ENCODE measurements at regions not wholly inside any gene's neighbourhood (a gene's known extent, or its start where the extent isn't known, plus 50 kb on each side); places are given as distances from the start of the nearest gene placed in this dataset.

GRCh38 chr7:110181768-110182167 is 909.2 kb upstream of the LRRN3 start:
- Histone ChIP-seq H3K36me3 (ENCODE audit: control insufficient read depth, insufficient read depth, low read length) (no peaks in the 10 kb centered on the region), H3K27me3 (replicated peaks; ENCODE audit: control insufficient read depth, insufficient read depth, low read length) (no peaks in the 10 kb centered on the region), H3K4me3 (replicated peaks; ENCODE audit: low read depth, low read length) (no peak overlapping the region)
- no peak for DNase-seq (ENCODE audit: extremely low read depth, insufficient read length)
- TF ChIP-seq CTCF (IDR thresholded peaks at IDR 0.05; ENCODE audit: insufficient read depth, low read length, poor library complexity, severe bottlenecking) = no peak

- no peaks in the 10 kb centered on the region for H3K27me3 ChIP-seq (replicated peaks; ENCODE audit: control insufficient read depth, insufficient read depth, low read length)
- no peaks in the 10 kb centered on the region for H3K36me3 ChIP-seq (ENCODE audit: control insufficient read depth, insufficient read depth, low read length)
- H3K4me3 ChIP-seq (replicated peaks; ENCODE audit: low read depth, low read length) = no peak overlapping the region
- TF ChIP-seq CTCF (IDR thresholded peaks at IDR 0.05; ENCODE audit: insufficient read depth, low read length, poor library complexity, severe bottlenecking) = no peak
- DNase-seq (ENCODE audit: extremely low read depth, insufficient read length) = no peak
These were observed 904.6 kb upstream of the LRRN3 start for GRCh38 chr7:110186334-110186733.

GRCh38 chr7:110187877-110188554 is 902.9 kb upstream of the LRRN3 start:
- TF ChIP-seq CTCF (IDR thresholded peaks at IDR 0.05; ENCODE audit: insufficient read depth, low read length, poor library complexity, severe bottlenecking) = no peak
- H3K4me3 ChIP-seq (replicated peaks; ENCODE audit: low read depth, low read length) = no peak overlapping the region
- no peaks in the 10 kb centered on the region for H3K27me3 ChIP-seq (replicated peaks; ENCODE audit: control insufficient read depth, insufficient read depth, low read length)
- no peak for DNase-seq (ENCODE audit: extremely low read depth, insufficient read length)
- H3K36me3 ChIP-seq (ENCODE audit: control insufficient read depth, insufficient read depth, low read length) = no peaks in the 10 kb centered on the region

- Histone ChIP-seq H3K36me3 (ENCODE audit: control insufficient read depth, insufficient read depth, low read length) (no peaks in the 10 kb centered on the region), H3K4me3 (replicated peaks; ENCODE audit: low read depth, low read length) (no peak overlapping the region), H3K27me3 (replicated peaks; ENCODE audit: control insufficient read depth, insufficient read depth, low read length) (no peaks in the 10 kb centered on the region)
- TF ChIP-seq CTCF (IDR thresholded peaks at IDR 0.05; ENCODE audit: insufficient read depth, low read length, poor library complexity, severe bottlenecking) = peak; percentile 6
- no peak for DNase-seq (ENCODE audit: extremely low read depth, insufficient read length)
These were observed 886.4 kb upstream of the LRRN3 start for GRCh38 chr7:110204527-110204926.

- TF ChIP-seq CTCF (IDR thresholded peaks at IDR 0.05; ENCODE audit: insufficient read depth, low read length, poor library complexity, severe bottlenecking) = no peak
- no peaks in the 10 kb centered on the region for H3K27me3 ChIP-seq (replicated peaks; ENCODE audit: control insufficient read depth, insufficient read depth, low read length)
- H3K36me3 ChIP-seq (ENCODE audit: control insufficient read depth, insufficient read depth, low read length) = no peaks in the 10 kb centered on the region
- H3K4me3 ChIP-seq (replicated peaks; ENCODE audit: low read depth, low read length) = no peak overlapping the region
- no peak for DNase-seq (ENCODE audit: extremely low read depth, insufficient read length)
These were observed 885.0 kb upstream of the LRRN3 start for GRCh38 chr7:110205899-110206298.

GRCh38 chr7:110209884-110210283 is 881.0 kb upstream of the LRRN3 start:
- no peaks in the 10 kb centered on the region for H3K36me3 ChIP-seq (ENCODE audit: control insufficient read depth, insufficient read depth, low read length)
- no peak for TF ChIP-seq CTCF (IDR thresholded peaks at IDR 0.05; ENCODE audit: insufficient read depth, low read length, poor library complexity, severe bottlenecking)
- H3K27me3 ChIP-seq (replicated peaks; ENCODE audit: control insufficient read depth, insufficient read depth, low read length) = no peaks in the 10 kb centered on the region
- no peak for DNase-seq (ENCODE audit: extremely low read depth, insufficient read length)
- no peak overlapping the region for H3K4me3 ChIP-seq (replicated peaks; ENCODE audit: low read depth, low read length)
